VCaP (cell line): ENCODE measurements at regions not wholly inside any gene's neighbourhood (a gene's known extent, or its start where the extent isn't known, plus 50 kb on each side); places are given as distances from the start of the nearest gene placed in this dataset.
"Not testable (repeated sequence)": the region's sequence is repeated elsewhere in the genome, so short reads cannot be mapped to it uniquely, and the experiment has no call there.

Experiments
- H3K27ac ChIP-seq: fragments of 450-650 bp; 2 replicates; pipeline ENCODE4 v1.5.1; 2017
- TF ChIP-seq, protein P1 (sequence below): fragments of 450-650 bp; conservative IDR thresholded peaks from 2 replicates; pipeline ENCODE4 v1.5.1; 2017; ENCODE audit warnings: mild to moderate bottlenecking, moderate library complexity

DNA sequence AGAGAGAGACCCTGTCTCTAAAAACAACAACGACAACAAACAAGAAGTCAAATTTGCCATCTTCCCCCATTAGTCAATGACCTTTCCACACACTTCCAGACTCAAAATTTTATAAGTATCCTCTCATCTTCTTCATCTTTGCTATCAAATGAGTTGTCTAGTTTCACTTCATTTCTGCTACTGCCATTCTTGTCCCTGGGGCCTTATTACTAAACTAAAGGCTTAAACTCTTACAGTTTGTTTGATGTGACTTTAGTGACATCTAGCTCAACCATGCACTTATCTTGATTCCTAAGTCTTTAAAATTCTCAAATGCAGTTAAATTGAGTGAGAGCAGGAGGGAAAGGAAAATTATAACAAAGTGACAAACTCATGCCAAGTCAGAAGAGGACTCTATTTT lies 271.8 kb upstream of the GK2 start:
- TF ChIP-seq, protein P1, sequence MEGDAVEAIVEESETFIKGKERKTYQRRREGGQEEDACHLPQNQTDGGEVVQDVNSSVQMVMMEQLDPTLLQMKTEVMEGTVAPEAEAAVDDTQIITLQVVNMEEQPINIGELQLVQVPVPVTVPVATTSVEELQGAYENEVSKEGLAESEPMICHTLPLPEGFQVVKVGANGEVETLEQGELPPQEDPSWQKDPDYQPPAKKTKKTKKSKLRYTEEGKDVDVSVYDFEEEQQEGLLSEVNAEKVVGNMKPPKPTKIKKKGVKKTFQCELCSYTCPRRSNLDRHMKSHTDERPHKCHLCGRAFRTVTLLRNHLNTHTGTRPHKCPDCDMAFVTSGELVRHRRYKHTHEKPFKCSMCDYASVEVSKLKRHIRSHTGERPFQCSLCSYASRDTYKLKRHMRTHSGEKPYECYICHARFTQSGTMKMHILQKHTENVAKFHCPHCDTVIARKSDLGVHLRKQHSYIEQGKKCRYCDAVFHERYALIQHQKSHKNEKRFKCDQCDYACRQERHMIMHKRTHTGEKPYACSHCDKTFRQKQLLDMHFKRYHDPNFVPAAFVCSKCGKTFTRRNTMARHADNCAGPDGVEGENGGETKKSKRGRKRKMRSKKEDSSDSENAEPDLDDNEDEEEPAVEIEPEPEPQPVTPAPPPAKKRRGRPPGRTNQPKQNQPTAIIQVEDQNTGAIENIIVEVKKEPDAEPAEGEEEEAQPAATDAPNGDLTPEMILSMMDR = no peak
- no peak overlapping the region for H3K27ac ChIP-seq

GRCh38 chr4:79678472-79679202 lies 270.6 kb upstream of the GK2 start:
- TF ChIP-seq, protein P1 = no peak
- H3K27ac ChIP-seq = no peak overlapping the region

DNA sequence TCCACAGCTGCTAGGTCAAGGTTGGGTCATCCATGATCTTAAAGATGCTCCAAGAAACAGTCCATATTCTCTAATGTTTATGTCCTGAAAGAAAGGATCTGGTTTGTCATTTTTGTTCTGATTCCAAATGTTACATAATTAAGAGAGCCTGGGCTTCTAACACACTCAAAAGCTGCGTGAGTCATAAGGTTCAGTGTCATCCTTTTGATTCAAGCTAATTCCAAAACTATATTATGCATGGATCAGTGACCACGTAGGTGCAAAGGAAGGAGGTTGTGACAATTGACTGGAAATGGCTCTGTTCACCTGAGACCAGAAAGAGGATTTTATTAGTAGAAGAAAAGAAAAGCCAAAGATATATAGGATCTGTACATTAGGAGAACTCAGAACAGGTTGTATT lies 268.7 kb upstream of the GK2 start:
- TF ChIP-seq, protein P1 = no peak
- no peak overlapping the region for H3K27ac ChIP-seq

DNA sequence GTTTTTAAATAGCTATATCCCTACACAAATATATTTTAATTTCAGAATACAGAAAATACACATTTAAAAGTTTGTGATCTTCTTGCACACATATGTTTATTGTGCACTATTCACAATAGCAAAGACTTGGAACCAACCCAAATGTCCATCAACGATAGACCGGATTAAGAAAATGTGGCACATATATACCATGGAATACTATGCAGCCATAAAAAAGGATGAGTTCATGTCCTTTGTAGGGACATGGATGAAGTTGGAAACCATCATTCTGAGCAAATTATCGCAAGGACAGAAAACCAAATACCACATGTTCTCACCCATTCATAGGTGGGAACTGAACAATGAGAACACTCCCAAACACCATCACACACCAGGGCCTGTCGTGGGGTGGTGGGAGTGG lies 266.9 kb upstream of the GK2 start:
- H3K27ac ChIP-seq = not testable (repeated sequence)

DNA sequence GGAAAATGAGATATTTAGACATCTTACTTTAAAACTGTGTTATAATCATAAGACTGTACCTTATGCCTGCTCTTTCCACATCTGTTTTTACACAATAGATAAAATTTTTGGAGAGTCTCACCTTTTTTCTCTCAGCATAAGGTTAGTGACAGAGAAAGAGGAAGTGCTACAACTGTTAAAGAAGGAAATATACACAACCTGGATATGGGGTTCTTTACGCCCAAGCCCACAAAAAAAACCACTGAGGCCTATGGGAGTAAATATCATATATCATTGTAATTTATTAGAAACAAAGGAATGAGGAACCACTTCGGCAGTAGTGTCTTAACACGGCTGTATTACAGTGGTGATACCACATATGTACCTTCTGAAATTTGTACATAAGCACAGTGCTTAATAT lies 265.9 kb upstream of the GK2 start:
- no peak overlapping the region for H3K27ac ChIP-seq
- TF ChIP-seq, protein P1 = no peak

DNA sequence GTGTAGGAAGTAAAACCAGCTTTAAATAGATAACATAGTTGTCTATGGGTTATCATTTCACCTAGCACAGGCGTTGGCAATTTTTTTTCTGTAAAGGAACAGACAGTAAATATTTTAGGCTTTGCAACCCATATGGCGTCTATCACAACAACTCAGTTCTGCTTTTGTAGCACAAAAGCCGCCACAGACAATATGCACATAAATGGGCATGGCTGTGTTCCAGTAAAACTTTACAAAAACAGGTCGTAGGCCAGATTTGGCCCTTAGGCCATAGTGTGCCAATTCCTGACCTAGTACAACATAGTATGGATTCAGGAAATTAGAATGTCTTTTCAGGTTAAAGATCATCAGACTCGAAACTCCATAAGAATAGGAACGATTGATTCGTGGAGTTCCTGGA lies 265.3 kb upstream of the GK2 start:
- TF ChIP-seq, protein P1 = no peak
- H3K27ac ChIP-seq = no peak overlapping the region

- TF ChIP-seq, protein P1 = no peak
- H3K27ac ChIP-seq = no peak overlapping the region
These were observed 258.8 kb upstream of the GK2 start for GRCh38 chr4:79666875-79667274.

DNA sequence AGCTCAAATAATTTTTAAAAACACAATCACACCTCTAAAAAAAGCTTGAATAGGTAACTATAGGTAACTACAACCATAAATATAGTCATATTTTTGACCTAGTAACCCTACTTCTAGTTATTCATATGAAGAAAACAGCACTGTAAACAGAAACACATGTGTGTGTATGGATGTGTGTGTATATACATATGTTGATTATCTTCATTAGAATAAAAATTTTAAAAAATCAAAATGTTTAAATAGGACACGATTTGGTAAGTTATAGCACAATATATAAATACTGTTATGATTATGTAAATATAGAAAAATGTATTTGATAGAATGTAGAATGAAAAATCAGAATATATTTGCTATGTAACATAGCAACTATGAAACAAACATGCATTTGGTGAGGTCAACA lies 258.1 kb upstream of the GK2 start:
- TF ChIP-seq, protein P1 = no peak
- H3K27ac ChIP-seq = no peak overlapping the region
